ENCODE measurements at regions not wholly inside any gene's neighbourhood (a gene's known extent, or its start where the extent isn't known, plus 50 kb on each side); places are given as distances from the start of the nearest gene placed in this dataset.

GRCh38 chr22:36079041-36079440 is 50.4 kb upstream of the RBFOX2 start:
- TF ChIP-seq CTCF (IDR thresholded peaks at IDR 0.05) (no peak), POLR2A (IDR thresholded peaks at IDR 0.05) (no peak)
